Mucosa of descending colon (tissue), 3 donors: ENCODE measurements at regions not wholly inside any gene's neighbourhood (a gene's known extent, or its start where the extent isn't known, plus 50 kb on each side); places are given as distances from the start of the nearest gene placed in this dataset.
"Not testable (repeated sequence)": the region's sequence is repeated elsewhere in the genome, so short reads cannot be mapped to it uniquely, and the experiment has no call there.

Experiments
- ATAC-seq: fragments of 200-7000 bp; cut with Tn5 transposase; one replicate; pipeline ENCODE4 v1.9.1; 2020; ENCODE audit warnings: mild to moderate bottlenecking, moderate library complexity
- DNase-seq, 3 donors: peaks; one replicate each; pipeline ENCODE4 v3.0.0-alpha.2; 2020
- H3K36me3 ChIP-seq: fragments of 200-600 bp; one replicate; pipeline ENCODE4 v1.8.0; 2021; ENCODE audit warnings: low read depth, mild to moderate bottlenecking
- H3K4me1 ChIP-seq: fragments of 200-600 bp; one replicate; pipeline ENCODE4 v1.8.0; 2021; ENCODE audit warnings: low read depth, mild to moderate bottlenecking
- H3K4me3 ChIP-seq: fragments of 200-600 bp; one replicate; pipeline ENCODE4 v1.8.0; 2021; ENCODE audit warnings: mild to moderate bottlenecking
- H3K9me3 ChIP-seq: fragments of 200-600 bp; one replicate; pipeline ENCODE4 v1.8.0; 2021; ENCODE audit warnings: mild to moderate bottlenecking
- intact Hi-C, 2 donors: fragments of 100-400 bp; cut with DNase I in 1 of 2; cut with micrococcal nuclease in 1 of 2; formaldehyde crosslinking; loops; one replicate each; pipeline versions ENCODE4 v1.11.0 to v1.11.1; 2022; cut with DNase I, micrococcal nuclease
- TF ChIP-seq, protein P1 (sequence below): fragments of 200-600 bp; IDR thresholded peaks from one replicate; pipeline ENCODE4 v1.8.0; 2022; ENCODE audit warnings: antibody characterized with exemption, mild to moderate bottlenecking
- donor health status: DM: no; HTN: no; CAD: no; lungs with moderate emphysema.
- donor health status: DM: no; HTN: no; CAD: no.
- donor health status: DM: no; HTN: yes; CAD: no.

DNA sequence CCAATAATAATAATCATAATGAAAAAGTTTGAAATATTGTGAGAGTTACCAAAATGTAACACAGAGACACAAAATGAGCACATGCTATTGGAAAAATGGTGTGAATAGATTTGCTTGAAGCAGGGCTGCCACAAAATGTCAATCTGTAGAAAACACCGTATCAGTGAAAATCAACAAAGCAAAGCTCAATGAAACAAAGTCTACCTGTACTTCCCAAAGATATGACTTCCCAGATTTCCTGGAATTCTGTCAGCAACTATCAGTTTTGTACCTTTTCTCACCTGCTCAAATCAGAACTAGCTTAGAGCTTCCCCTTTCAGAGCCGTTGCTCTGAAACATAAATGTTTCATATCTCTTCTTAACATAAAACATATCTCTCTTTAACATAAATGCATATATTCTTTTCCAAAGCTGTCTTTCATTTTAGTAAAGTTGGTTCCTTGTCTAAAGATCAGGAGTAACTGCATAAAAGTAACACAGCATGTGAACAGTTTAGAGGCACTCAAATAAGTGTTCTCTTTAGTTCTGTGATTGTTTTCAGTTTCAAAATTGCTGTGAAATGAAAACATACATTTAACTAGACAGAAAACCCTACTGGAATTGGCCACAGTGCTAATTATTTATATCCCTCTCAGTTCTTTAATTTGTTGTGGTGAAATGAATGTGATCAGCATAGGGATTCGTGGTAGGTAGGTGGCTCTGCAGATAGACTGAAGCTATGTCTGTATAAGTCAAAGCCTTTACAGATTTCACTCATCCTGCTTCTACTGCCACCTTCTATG, 262.5 kb downstream of the KCNJ3 start:
- ATAC-seq (no peak), DNase-seq (no peak)
- intact Hi-C loops: no loop called here
- no peaks in the 10 kb centered on the region for H3K4me1 ChIP-seq
- no peak overlapping the region for H3K4me3 ChIP-seq
- TF ChIP-seq, protein P1, sequence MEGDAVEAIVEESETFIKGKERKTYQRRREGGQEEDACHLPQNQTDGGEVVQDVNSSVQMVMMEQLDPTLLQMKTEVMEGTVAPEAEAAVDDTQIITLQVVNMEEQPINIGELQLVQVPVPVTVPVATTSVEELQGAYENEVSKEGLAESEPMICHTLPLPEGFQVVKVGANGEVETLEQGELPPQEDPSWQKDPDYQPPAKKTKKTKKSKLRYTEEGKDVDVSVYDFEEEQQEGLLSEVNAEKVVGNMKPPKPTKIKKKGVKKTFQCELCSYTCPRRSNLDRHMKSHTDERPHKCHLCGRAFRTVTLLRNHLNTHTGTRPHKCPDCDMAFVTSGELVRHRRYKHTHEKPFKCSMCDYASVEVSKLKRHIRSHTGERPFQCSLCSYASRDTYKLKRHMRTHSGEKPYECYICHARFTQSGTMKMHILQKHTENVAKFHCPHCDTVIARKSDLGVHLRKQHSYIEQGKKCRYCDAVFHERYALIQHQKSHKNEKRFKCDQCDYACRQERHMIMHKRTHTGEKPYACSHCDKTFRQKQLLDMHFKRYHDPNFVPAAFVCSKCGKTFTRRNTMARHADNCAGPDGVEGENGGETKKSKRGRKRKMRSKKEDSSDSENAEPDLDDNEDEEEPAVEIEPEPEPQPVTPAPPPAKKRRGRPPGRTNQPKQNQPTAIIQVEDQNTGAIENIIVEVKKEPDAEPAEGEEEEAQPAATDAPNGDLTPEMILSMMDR: no peak
- H3K9me3 ChIP-seq: no peaks in the 10 kb centered on the region
- H3K36me3 ChIP-seq: no peaks in the 10 kb centered on the region

- H3K36me3 ChIP-seq: no peaks in the 10 kb centered on the region
- no peak for ATAC-seq
- H3K4me1 ChIP-seq: no peaks in the 10 kb centered on the region
- no peak for DNase-seq
- no peaks in the 10 kb centered on the region for H3K9me3 ChIP-seq
- H3K4me3 ChIP-seq: no peak overlapping the region
- intact Hi-C loops: no loop called here
- TF ChIP-seq, protein P1: no peak
Observed at GRCh38 chr2:154952346-154952980, 254.0 kb downstream of the KCNJ3 start.

DNA sequence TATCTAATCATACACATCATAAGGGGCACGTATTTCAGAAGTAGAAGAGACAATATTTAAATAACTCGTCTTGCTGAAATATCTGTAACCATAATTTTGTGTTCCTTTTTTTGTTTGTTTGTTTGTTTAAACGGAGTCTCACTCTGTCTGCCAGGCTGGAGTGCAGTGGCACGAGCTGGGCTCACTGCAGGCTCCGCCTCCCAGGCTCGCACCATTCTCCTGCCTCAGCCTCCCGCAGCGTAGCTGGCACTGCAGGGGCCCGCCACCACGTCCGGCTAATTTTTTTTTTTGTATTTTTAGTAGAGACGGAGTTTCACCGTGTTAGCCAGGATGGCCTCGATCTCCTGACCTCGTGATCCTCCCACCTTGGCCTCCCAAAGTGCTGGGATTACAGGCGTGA, 248.9 kb downstream of the KCNJ3 start:
- H3K9me3 ChIP-seq, ATAC-seq, intact Hi-C loops, H3K36me3 ChIP-seq, H3K4me1 ChIP-seq, DNase-seq, H3K4me3 ChIP-seq: not testable (repeated sequence)

- ATAC-seq: no peak
Observed at GRCh38 chr2:154945984-154946383, 247.5 kb downstream of the KCNJ3 start.

GRCh38 chr2:154941379-154941778, 242.9 kb downstream of the KCNJ3 start:
- intact Hi-C loops: no loop called here

More at GRCh38 chr2:154945984-154946383, 247.5 kb downstream of the KCNJ3 start:
- Histone ChIP-seq H3K36me3 (no peaks in the 10 kb centered on the region), H3K9me3 (no peaks in the 10 kb centered on the region), H3K4me3 (no peak overlapping the region), H3K4me1 (no peaks in the 10 kb centered on the region)
- DNase-seq: no peak
- TF ChIP-seq, protein P1: no peak
- intact Hi-C loops: no loop called here

GRCh38 chr2:154934213-154934612, 235.7 kb downstream of the KCNJ3 start:
- intact Hi-C loops: no loop called here
- TF ChIP-seq, protein P1: no peak

More at GRCh38 chr2:154941379-154941778, 242.9 kb downstream of the KCNJ3 start:
- no peak for DNase-seq
- H3K9me3 ChIP-seq: no peaks in the 10 kb centered on the region
- TF ChIP-seq, protein P1: no peak
- no peak for ATAC-seq
- no peak overlapping the region for H3K4me3 ChIP-seq
- H3K4me1 ChIP-seq: no peaks in the 10 kb centered on the region
- H3K36me3 ChIP-seq: no peaks in the 10 kb centered on the region

More at GRCh38 chr2:154934213-154934612, 235.7 kb downstream of the KCNJ3 start:
- no peaks in the 10 kb centered on the region for H3K36me3 ChIP-seq
- peaks cover 6% of the 10 kb centered on the region for H3K9me3 ChIP-seq
- H3K4me3 ChIP-seq: no peak overlapping the region
- DNase-seq (no peak), ATAC-seq (no peak)
- H3K4me1 ChIP-seq: no peaks in the 10 kb centered on the region
